HepG2 (cell line): ENCODE measurements at regions not wholly inside any gene's neighbourhood (a gene's known extent, or its start where the extent isn't known, plus 50 kb on each side); places are given as distances from the start of the nearest gene placed in this dataset.

ENCODE experiments used
- CBX2 ChIP-seq, 2 experiments: fragments of 200-600 bp in 1 of 2; sonication (generic); formaldehyde crosslinking in 1 of 2; IDR thresholded peaks; 2 replicates each; pipeline versions ENCODE4 v1.7.0 to v1.8.1; 2018 to 2022; ENCODE audit warnings: low read depth in 2 of 2, low read length in 1 of 2, mild to moderate bottlenecking in 1 of 2, missing genetic modification reagents in 1 of 2
- FOXJ3 ChIP-seq: sonication (generic); formaldehyde crosslinking; IDR thresholded peaks from 2 replicates; pipeline ENCODE4 v1.4.0; 2020; ENCODE audit warnings: missing genetic modification reagents, mild to moderate bottlenecking, borderline replicate concordance
- MXI1 ChIP-seq: IDR thresholded peaks from 3 replicates; pipeline ENCODE4 v1.6.1; 2012; ENCODE audit warnings: low read depth, low read length, inconsistent platforms, borderline replicate concordance
- NFYB ChIP-seq: sonication (generic); formaldehyde crosslinking; IDR thresholded peaks from 2 replicates; pipeline ENCODE4 v1.4.0; 2020; ENCODE audit warnings: missing genetic modification reagents
- TF ChIP-seq, protein P1 (sequence below): sonication (generic); formaldehyde crosslinking; IDR thresholded peaks from 2 replicates; pipeline ENCODE4 v1.5.0; 2020; ENCODE audit warnings: mild to moderate bottlenecking, missing genetic modification reagents, moderate library complexity

- TF ChIP-seq, protein P1, sequence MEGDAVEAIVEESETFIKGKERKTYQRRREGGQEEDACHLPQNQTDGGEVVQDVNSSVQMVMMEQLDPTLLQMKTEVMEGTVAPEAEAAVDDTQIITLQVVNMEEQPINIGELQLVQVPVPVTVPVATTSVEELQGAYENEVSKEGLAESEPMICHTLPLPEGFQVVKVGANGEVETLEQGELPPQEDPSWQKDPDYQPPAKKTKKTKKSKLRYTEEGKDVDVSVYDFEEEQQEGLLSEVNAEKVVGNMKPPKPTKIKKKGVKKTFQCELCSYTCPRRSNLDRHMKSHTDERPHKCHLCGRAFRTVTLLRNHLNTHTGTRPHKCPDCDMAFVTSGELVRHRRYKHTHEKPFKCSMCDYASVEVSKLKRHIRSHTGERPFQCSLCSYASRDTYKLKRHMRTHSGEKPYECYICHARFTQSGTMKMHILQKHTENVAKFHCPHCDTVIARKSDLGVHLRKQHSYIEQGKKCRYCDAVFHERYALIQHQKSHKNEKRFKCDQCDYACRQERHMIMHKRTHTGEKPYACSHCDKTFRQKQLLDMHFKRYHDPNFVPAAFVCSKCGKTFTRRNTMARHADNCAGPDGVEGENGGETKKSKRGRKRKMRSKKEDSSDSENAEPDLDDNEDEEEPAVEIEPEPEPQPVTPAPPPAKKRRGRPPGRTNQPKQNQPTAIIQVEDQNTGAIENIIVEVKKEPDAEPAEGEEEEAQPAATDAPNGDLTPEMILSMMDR (CRISPR knock-in tag): no peak
- TF ChIP-seq FOXJ3 (CRISPR knock-in tag) (no peak), CBX2 (IDR thresholded peaks at IDR 0.05; ENCODE audit: low read depth, low read length) (no peak), CBX2 (CRISPR knock-in tag; IDR thresholded peaks at IDR 0.05; ENCODE audit: low read depth) (no peak), NFYB (CRISPR knock-in tag) (no peak), MXI1 (no peak)
Observed at GRCh38 chr3:81087607-81088006, 673.8 kb downstream of the GBE1 start.
